AG09319 (cell line): ENCODE measurements at regions not wholly inside any gene's neighbourhood (a gene's known extent, or its start where the extent isn't known, plus 50 kb on each side); places are given as distances from the start of the nearest gene placed in this dataset.

Experiments
- DNase-seq: peaks from one replicate; pipeline ENCODE4 v3.0.0-alpha.2; 2010; ENCODE audit warnings: low read depth; ENCODE audit errors: extremely low read depth
- CTCF ChIP-seq: IDR thresholded peaks from 2 replicates; pipeline ENCODE4 v1.5.1; 2011; ENCODE audit warnings: low read depth, mild to moderate bottlenecking, inconsistent platforms, low read length, moderate library complexity

- no peak for TF ChIP-seq CTCF
- DNase-seq = no peak
These were observed 138.8 kb downstream of the JCAD start for GRCh38 chr10:29920408-29921070.

- TF ChIP-seq CTCF = no peak
- no peak for DNase-seq
These were observed 140.6 kb downstream of the JCAD start for GRCh38 chr10:29918623-29919400.

- DNase-seq = no peak
- no peak for TF ChIP-seq CTCF
These were observed 142.1 kb downstream of the JCAD start for GRCh38 chr10:29917311-29917710.

GRCh38 chr10:29916669-29917068, 142.7 kb downstream of the JCAD start:
- no peak for TF ChIP-seq CTCF
- no peak for DNase-seq

DNA sequence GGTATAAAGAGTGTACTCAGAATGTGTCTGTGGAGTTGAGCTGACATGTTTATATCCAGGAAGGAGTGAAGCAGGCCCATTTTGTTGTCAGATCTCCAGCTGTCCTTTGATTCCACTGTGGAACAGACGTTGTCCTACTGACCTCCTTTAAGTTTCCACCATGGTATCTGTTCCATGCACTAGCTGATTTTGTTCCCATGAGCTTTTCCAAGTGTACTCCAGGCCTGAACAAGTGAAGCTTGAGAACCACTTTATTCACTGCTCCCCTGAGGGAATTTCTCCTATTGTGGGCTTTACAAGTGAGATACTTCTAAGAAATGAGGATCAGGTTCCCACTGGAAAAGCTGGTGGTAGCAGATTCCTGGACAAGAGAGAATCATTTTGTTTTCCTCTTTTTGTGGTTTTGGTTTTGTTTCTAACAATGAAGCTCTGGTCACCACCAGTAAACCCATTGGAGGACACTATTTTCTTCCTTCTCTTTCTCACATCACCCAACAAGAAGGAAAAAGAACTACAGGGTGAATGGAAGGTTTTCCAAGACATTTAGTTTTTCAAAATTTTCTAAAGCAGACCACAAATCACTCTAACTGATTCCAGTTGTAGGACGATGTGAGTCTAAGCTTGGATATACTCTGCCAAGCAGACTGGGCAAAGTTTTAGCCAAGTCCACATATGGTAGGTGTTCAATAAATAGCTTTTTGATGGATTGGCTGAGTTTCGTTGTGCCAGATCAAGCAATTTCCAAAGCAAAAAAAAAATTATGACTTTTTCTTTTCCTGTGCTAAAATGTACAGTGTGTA, 144.2 kb downstream of the JCAD start:
- DNase-seq = no peak
- TF ChIP-seq CTCF = no peak

DNA sequence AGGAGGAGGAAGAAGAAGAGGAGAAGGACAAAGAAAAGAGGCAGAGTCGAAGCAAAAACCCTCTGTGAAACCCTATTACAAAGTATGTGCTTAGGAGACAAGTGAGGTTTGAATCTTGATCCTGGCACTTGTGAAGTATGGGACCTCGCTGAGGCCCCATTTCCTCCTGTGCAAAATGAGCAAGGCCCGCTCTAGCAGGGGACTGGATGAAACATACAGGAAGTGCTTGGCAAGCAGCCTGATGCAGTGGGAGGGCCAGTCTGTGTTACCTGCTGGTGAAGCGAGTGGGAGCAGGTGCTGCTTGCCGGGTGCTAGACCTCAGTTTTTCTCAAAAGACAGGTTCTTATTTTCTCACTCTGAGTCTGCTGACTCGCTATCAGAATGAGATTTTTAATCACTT, 150.4 kb downstream of the JCAD start:
- no peak for DNase-seq

More for the DNA sequence above, 150.4 kb downstream of the JCAD start:
- TF ChIP-seq CTCF = no peak
